HG02852 (cell line): ENCODE measurements at regions not wholly inside any gene's neighbourhood (a gene's known extent, or its start where the extent isn't known, plus 50 kb on each side); places are given as distances from the start of the nearest gene placed in this dataset.
"Not testable (repeated sequence)": the region's sequence is repeated elsewhere in the genome, so short reads cannot be mapped to it uniquely, and the experiment has no call there.

Source experiments
- ATAC-seq: cut with Tn5 transposase; IDR thresholded peaks from one replicate; pipeline ENCODE4 v1.9.1; 2021; ENCODE audit warnings: mild to moderate bottlenecking, moderate library complexity; ENCODE audit not compliant: unreplicated experiment

DNA sequence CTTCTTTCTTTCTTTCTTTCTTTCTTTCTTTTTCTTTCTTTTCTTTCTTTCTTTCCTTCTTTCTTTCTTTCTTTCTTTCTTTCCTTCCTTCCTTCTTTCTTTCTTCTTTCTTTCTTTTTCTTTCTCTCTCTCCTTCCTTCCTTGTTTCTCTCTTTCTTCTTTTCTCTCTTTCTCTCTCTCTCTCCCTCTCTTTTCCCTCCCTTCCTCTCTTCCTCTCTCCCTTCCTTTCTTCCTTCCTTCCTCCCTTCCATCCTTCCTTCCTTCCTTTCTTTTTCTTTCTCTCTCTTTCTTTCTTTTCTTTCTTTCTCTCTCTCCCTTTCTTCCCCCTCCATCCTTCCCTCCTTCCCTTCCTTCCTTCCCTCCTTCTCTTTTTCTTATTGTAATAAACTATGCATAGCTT is 105.5 kb downstream of the ZBTB18 start:
- ATAC-seq = not testable (repeated sequence)

DNA sequence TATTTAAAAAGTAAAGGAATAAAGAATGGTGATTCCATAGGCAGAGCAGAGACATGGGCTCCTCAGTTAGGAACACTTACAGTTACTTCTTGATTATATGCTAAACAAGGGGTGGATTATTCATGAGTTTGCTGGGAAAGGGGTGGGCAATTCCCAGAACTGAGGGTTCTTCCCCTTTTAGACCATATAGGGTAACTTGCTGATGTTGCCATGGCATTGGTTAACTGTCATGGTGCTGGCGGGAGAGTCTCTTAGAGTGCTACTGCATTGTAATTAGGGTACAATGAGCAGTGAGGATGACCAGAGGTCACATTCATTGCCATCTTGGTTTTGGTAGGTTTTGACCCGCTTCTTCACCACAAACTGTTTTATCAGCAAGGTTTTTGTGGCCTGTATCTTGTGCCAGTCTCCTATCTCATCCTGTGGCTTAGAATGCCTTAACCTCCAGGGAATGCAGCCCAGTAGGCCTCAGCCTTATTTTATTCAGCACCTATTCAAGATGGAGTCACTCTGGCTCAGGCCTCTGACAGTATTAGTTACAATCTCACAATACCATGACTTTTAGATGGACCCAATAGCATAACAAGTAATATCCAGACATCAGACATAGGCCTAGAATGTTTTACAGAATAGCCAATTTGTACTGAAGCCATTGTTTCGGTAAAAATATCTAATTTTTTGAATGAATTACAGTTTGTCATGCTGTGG is 106.8 kb downstream of the ZBTB18 start:
- ATAC-seq = no peak

DNA sequence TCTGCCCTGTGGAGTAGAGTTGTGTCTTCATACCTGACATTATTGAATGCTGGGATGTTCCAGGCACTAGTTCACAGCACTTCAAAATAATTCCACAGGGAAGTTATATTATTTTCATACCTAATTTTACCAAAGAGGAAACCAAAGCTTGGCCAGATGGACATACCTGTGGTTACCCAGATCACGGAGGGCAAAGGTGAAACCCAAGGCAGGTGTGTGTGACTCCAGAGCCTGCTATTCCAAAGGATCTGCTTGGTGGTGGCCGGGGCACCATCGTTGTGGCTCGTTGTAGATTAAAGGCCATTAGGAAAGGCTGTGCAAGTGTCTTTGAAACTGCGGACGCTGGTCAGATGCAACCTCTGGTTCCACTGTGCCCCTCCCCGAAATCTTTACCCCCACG is 108.6 kb downstream of the ZBTB18 start:
- no peak for ATAC-seq

DNA sequence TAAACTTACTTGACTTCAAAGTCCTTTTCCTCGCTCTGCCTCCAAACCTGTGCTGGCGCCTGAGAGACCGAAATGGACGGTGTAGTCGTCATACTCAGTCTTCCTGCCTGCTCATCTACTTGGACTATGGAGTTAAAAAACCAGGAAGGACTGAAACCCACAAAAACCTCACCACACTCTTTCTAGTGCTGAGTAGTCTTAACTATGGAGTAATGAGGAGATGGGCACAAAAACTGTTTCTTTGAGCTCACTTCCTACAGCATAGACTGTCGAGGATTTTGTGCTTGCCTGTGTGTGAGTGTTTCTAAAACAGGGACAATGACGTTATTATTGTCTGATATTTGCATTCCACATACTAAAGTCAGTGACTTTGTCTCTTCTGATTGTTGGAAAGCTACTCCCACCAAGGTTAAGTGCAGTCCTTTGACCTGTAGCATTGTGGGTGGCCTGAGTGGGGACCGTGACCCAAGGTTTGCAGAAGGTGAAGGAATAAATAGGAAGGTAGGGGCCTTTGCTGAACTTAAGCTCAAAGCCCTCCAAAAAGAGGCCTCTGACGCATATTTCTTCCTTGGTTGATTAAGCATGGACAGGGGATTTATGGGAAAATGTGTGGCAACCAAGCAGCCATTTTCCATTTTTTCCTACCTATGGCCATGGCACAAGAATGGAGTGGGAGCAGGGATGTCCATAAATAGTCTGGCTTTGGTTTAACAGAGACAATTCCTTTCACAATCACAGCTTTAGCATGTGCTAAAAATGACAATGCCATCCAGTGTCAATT is 109.6 kb downstream of the ZBTB18 start:
- ATAC-seq = no peak

DNA sequence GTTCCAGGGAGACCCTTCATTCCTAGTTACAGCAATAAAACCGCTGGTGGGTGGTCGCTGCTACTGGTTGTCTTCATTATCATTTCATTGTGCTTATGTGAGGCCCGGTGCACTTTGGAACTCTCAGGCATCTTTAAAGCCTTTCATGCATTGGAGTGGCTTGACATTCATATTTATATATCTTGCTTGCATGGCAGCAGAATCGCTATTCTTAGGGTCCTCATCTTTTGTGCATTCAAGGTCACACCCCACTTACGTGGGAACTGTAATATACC is 110.1 kb downstream of the ZBTB18 start:
- no peak for ATAC-seq

DNA sequence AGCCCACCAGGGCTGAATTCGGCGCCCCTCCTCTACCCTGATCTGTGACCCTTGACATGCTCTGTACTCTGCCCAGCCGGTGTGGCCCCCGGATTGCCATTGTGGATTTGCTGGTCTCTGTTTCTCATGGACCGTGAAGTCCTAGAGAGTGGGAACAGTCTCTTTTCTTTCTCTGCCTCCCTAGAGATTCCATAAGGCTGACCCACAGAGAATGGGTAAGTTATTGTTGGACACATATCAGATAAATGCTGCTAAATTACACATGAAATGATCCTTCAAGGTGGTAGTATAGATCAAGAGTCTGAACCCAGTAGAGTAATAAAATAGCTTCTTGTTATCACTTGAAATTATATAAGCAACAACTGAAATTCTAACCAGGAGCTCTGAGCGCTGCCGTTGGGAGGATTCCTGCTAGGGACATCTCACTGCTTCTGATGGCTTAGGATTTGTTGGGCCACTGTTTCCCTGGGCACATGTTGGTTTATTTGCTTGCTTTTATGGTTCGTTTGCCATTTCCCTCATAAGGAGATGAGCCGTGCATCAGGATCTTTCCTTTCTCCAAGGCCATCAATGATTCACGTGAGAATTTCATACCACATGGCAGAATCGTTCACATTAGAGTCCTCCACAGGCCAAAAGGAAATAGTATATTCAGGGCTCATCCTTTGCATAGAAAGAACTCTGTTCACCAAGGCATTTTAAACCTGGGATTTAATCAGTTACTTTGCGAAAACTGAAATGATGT is 111.9 kb downstream of the ZBTB18 start:
- ATAC-seq = no peak

DNA sequence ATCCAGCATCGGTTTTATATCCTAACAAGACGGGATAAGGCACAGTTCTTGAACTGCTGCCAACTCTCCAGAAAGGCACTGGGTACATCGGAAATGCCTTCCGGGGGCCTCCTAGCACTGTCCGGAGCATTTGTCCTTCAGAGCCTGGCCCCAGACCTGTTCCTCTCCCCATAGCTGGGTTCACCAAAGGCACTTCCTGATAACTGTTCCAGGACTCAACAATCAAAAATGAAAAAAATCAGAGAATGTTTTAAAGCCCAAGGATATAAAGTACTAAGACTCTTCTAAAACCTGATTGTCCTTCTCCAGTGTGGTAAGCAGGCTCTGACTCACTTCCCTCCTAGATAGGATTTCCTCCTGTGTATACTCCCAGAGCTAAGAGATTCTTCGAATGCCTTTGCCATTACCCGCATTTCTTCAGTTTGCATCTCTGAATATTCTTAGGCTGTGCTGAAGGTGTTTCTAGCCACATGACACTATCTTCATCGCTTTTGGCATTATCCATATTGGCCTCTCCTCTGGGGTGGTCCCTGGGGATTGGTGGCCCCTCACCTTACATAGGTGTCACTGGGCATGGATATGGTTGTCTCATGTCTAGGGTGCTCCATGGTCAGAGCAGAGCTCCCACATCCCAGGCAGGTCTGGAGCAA is 112.9 kb downstream of the ZBTB18 start:
- no peak for ATAC-seq

DNA sequence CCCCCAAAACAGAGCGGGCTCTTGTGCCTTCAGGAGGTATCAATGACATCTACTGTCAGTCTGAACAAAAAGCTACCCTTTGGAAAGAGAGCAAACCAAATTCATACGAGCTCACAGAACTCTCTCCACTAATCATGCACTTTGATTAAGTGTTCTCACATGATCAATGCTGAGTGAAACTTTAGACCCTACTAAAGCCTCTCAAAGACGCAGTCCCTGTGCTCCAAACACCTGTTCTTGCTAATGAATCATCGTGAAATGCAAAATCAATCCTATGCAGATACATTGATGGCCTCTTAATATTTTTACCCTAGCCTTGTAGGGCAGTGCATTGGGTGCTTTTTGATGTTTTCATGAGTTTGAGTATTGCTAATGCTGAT is 113.4 kb downstream of the ZBTB18 start:
- ATAC-seq = no peak

DNA sequence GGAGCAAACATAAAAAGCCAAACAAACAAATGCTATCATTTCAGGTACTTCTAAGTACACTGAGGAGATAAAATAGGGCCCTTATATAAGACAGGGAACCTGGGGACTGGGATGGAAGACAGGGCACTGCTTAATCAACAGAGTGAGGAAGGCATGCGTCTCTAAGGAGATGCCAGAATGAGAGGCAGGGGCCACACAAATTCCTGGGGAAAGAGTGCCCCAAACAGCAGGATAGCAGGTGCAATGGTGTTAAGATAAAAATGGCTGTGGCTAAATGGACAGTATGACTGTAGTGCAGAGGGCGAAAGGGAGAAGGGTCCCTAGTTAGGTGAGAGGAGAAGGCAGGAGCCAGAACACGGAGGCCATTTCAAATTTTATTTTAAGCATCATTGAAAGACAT is 113.9 kb downstream of the ZBTB18 start:
- ATAC-seq = no peak

DNA sequence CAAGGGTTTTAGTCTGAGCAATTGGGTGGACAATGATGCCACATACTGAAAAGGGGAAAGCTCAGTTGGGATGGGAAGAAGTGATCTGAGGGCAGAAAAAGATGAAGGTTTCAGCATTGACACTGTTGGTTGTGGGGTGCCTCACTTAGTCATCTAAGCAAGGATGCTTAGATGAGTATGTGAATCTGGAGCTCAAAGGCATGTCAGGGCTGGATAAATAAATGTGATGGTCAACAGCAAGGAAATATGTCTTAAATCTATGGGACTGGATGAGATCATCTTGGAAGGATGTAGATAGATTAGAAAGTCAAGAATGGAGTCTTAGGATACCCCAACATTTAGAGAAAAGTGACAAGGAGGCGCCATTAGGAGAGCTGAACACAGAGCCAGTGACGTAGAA is 114.6 kb downstream of the ZBTB18 start:
- no peak for ATAC-seq

DNA sequence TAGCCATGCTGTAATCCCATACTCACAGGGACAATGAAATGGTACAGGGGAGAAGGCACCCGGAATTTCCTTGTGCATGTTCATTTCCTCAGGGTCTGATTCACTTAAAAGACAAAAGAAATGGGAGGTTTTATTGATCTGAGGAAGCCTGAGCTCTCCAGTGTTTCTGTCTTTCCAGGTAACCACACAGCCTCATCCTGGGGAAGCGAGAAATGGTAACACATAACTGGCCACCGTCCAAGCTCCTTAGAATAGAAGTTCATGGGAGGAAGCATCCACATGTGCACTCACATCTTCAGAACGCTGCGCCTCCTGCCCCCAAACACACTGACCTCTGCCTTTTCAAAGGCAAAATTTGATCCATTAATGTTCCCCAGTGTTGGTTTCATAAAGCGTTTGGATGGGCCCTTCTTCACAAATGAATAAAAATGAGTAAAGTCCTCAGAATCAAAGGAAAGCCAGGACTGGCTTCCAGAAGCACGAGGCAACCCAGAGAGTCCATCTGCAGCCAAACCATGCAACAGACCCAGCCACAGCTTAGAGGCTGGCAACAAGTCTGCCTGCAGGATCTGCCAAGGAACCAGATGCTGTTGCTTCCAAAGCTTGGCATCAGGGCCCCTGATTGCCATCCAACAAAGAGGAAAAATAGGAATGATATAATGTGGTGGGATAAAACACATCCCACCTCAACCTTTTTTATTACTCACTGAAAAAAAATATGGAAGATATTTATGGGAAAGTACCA is 120.3 kb downstream of the ZBTB18 start:
- ATAC-seq = no peak

DNA sequence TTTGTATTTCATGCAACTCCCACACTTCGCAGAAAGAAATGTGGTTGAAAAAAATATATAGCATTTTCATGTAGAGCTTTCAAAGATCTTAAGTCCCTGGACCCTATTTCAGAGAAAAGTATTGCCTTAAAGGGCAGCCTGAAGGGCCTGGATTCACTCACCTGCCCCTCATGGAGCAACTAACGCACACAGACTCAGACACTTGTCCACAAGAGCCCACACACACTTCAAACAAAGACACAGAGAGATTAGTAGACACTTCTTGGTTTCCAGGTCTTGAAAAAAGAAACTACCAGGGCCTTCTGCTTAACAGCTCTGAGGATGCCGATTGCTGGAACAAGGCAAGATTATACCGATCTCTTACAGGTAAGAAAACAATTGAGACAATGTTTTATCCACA is 122.2 kb downstream of the ZBTB18 start:
- ATAC-seq = no peak

DNA sequence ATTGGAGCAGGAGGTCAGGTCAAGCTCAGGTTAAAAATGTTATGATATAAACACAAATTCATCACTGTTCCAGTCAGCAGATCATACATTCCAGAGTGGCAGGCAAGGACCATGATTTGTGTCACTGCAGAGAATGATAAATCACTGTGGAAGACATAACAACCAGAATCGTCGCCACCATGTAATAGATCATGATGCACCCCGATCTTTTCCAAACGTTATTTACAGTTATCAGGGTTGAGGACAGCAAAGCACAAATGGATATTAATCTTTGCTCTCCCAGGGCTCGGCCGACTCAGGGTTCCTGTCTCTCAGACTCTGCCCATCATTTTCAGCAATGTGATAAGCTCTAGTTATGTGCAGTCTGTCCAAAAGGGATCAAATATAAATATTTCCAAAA is 122.7 kb downstream of the ZBTB18 start:
- ATAC-seq = no peak

DNA sequence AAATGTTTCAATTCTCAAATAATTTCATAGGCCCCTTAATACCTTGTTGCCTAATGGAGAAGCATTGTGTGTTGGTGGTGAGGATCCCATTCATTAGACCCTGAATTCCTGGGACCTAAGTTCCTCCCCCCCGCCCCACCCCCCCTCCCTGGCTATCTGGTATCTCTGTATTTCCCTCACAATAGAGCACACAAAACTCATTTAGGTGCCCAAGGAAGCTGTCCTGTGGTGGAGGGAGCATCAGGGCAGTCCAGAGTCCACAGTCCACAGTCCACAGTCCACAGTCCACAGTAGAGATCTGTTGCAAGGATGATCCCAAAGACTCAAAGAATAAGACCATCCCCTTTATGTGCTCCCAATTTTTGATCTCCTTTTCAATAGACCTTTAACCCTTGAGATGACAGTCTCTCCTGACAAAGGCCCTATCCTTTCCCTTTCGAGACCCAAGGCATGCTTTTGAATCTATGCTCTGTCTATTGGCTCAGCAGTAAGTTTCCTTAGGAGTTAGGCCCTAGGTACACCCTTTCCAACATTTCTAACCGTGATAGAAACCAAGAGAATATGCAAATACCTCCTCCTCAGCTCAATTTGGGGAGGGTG is 123.9 kb downstream of the ZBTB18 start:
- no peak for ATAC-seq

DNA sequence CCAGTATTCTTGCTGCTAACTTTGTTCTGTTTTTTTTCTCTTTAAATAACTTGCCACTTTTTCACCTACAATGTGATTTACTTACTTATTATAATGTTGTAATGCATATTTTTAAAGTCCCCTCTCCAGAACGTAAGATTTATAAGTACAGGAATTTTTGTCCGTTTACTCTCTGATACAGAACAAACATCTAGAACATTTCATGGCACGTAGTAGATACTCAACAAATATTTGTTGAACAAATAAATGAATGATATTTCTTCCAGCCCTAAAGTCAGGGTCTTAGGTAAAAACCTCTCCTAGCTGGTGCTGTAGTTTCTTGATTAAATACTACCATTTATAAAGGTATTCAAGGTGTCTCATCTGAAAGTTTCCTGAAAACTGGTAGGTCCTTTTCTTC is 125.1 kb downstream of the ZBTB18 start:
- no peak for ATAC-seq

DNA sequence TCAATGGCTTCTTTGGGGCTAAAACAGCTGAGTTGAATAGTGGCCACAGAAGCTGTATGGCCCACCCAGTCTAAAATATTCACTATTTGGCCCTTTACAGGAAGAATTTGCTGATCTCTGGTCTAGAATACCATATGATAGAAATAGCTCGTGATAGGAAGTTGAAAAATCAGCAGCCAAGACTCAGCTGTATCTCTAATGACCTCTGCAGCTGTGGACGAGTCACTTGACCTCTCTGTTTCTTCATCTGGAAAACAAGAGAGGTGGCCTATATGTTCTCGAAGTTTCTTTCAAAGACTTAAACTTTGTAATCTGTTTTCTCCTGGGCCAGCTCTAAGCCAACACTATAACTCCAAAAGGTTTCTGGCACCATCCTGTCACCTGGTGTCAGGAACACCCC is 129.2 kb downstream of the ZBTB18 start:
- no peak for ATAC-seq

DNA sequence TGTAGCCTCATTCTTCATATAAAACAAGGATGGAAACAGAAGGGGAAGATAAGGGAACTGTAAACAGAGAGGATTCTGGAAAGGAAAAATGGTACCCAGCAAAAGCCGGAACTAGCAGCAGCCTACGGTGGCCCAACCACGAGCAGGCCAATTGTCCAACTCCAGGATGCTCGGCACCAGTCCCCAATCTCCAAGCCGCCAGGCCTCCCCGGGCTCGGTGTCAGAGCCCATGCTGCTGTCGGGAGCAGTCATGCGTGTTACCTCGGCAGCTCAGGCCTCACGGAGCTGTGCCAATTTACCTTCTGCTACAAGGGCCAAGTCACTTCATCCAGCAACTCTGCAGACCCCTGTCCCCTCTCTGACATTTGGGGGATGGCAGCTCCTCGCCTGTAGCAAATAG is 130.8 kb downstream of the ZBTB18 start:
- ATAC-seq = no peak

DNA sequence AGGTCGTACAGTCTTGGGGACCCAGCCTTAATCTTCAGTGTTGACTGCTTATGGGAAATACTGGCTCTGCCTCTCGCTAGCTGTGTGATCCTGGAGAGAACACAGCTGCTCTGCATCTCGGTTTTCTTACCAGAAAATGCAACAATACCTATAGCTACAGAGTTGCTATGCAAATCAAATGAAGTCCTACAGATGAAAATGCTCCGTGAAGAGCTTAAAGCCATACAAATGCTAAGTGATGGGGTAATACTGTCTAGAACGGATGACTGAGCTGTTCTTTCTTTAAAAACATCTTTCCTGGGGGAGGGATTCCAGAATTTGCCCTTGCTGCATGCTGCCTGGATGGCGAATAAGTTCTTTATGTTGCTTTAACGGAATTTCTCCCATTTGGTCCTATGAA is 132.0 kb downstream of the ZBTB18 start:
- no peak for ATAC-seq

DNA sequence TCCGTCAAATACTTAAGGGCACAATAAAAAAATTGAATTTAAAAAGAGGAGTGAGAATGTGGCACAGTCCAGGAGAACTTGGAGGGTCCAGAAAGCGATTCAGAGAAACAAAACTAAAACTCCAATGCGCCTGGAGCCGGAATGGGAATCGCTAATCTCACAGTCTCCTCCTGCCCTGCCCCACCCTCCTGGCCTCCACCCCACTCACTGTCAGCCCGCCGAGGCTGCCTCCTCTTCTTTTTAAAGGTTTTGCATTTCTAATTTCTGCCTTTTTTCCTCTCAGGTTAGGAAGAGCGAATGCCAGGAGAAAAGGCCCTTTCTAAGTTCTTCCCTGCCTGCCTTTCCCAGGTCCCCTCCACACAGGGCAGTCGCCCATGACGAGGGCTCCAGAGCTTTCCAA is 135.3 kb downstream of the ZBTB18 start:
- ATAC-seq = no peak

DNA sequence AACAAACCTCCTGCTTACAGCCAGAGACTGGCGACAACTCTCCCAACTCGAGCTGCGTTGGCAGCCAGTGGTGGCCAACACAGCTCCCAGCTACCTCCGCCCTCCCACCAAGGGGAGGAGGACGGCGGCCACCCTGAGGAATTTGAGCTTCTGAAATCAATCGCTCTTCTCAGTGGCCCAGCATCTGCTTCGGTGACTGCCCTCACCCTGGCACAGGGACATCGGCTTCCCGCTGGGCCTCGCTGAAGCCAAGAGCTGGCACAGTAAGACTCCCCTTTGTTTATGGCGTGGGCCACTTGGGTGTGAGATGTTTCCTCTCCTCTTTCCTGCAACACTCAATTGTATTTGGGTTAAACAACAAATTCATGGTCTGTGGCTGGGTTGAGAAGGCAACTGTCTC is 136.2 kb downstream of the ZBTB18 start:
- no peak for ATAC-seq

DNA sequence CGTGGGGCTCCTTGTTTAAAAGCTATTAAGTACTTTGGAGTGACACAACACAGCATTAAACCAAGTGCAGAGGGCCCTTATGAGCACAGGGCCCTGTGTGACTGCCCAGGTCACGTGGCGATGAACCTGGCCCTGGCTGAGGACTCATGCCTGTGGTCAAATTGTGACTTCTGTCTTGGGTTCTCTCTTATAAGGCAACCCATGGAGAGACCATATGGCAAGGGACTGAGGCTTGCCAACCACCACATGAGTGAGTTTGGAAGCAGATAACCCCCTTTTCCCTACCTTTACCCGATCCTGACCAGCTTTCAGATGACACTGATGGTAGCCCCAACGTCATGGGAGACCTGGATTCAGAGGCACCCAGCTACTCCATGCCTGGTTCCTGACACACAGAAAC is 140.5 kb downstream of the ZBTB18 start:
- ATAC-seq = no peak
